SK-N-SH (cell line): ENCODE measurements at regions not wholly inside any gene's neighbourhood (a gene's known extent, or its start where the extent isn't known, plus 50 kb on each side); places are given as distances from the start of the nearest gene placed in this dataset.

ENCODE experiments used
- CTCF ChIA-PET: fragments of 300-600, 350-600 bp; formaldehyde crosslinking; extraction: SDS; loops from one replicate; lab custom pipeline; 2021; lab: Yijun Ruan, JAX
- POLR2A ChIA-PET: fragments of 350-600 bp; sonication (Branson Sonifier 250); formaldehyde crosslinking; extraction: SDS; loops from one replicate; lab custom pipeline; 2020; ENCODE audit warnings: antibody characterized with exemption, inconsistent platforms; lab: Yijun Ruan, JAX
- DNase-seq: peaks from one replicate; pipeline ENCODE4 v3.0.0; 2012
- H2AFZ ChIP-seq: fragments of 200-600 bp; sonication (generic); 2 replicates; pipeline ENCODE4 v1.8.1; 2016; ENCODE audit warnings: antibody characterized with exemption, mild to moderate bottlenecking, low read depth
- H3F3A ChIP-seq: fragments of 200-600 bp; sonication (generic); replicated peaks from 2 replicates; pipeline ENCODE3; 2016; ENCODE audit warnings: antibody characterized with exemption, mild to moderate bottlenecking; ENCODE audit not compliant: insufficient read depth
- H3K27ac ChIP-seq, 2 experiments: fragments of 200-500 bp in 1 of 2; fragments of 200-600 bp in 1 of 2; sonication (Bioruptor generic) in 1 of 2; sonication (generic), shearing (Covaris generic) in 1 of 2; 2 replicates each; pipeline versions ENCODE4 v1.5.1 to v1.6.1; 2014 to 2016; ENCODE audit warnings: low read depth in 2 of 2, inconsistent platforms in 1 of 2, low read length in 1 of 2, mild to moderate bottlenecking in 1 of 2, mixed read lengths in 1 of 2
- H3K27me3 ChIP-seq: fragments of 200-600 bp; sonication (generic), shearing (Covaris generic); 2 replicates; pipeline ENCODE4 v1.6.1; 2016; ENCODE audit warnings: mixed run types; ENCODE audit not compliant: insufficient read depth
- H3K36me3 ChIP-seq, 2 experiments: fragments of 200-500 bp in 1 of 2; fragments of 200-600 bp in 1 of 2; sonication (Bioruptor generic) in 1 of 2; sonication (generic) in 1 of 2; replicated peaks in 1 of 2; 2 replicates each; pipeline versions ENCODE3 to v1.5.1; 2014 to 2016; ENCODE audit warnings: low read length in 1 of 2, mild to moderate bottlenecking in 1 of 2; ENCODE audit not compliant: insufficient read depth in 2 of 2, control insufficient read depth in 1 of 2
- H3K4me1 ChIP-seq, 2 experiments: fragments of 200-500 bp in 1 of 2; fragments of 200-600 bp in 1 of 2; sonication (Bioruptor generic) in 1 of 2; sonication (generic), shearing (Covaris generic) in 1 of 2; 2 replicates each; pipeline versions ENCODE4 v1.5.1 to v1.6.1; 2014 to 2016; ENCODE audit warnings: low read depth in 1 of 2, low read length in 1 of 2, mixed run types in 1 of 2; ENCODE audit not compliant: insufficient read depth in 2 of 2, control insufficient read depth in 1 of 2
- H3K4me2 ChIP-seq: fragments of 200-600 bp; sonication (generic), shearing (Covaris generic); 2 replicates; pipeline ENCODE4 v1.6.1; 2017; ENCODE audit warnings: mixed run types
- H3K4me3 ChIP-seq, 2 experiments: fragments of 200-500 bp in 1 of 2; fragments of 200-600 bp in 1 of 2; sonication (Bioruptor generic) in 1 of 2; sonication (generic), shearing (Covaris generic) in 1 of 2; 2 replicates each; pipeline versions ENCODE4 v1.5.1 to v1.8.1; 2014 to 2016; ENCODE audit warnings: low read depth in 2 of 2, inconsistent platforms in 1 of 2, low read length in 1 of 2, mild to moderate bottlenecking in 1 of 2, mixed read lengths in 1 of 2, moderate library complexity in 1 of 2
- H3K79me2 ChIP-seq: fragments of 200-600 bp; sonication (generic); 2 replicates; pipeline ENCODE4 v1.8.1; 2017; ENCODE audit warnings: mild to moderate bottlenecking; ENCODE audit not compliant: insufficient read depth
- H3K9ac ChIP-seq: fragments of 200-600 bp; sonication (generic); 2 replicates; pipeline ENCODE4 v1.6.1; 2017; ENCODE audit warnings: mixed run types
- H3K9me2 ChIP-seq: fragments of 200-600 bp; sonication (generic); 2 replicates; pipeline ENCODE4 v1.6.1; 2017; ENCODE audit warnings: mixed run types
- H3K9me3 ChIP-seq: fragments of 200-600 bp; sonication (generic); 2 replicates; pipeline ENCODE4 v1.6.1; 2017; ENCODE audit warnings: mixed run types, mild to moderate bottlenecking, moderate library complexity
- H4K20me1 ChIP-seq: fragments of 200-600 bp; sonication (generic); 2 replicates; pipeline ENCODE4 v1.6.1; 2017; ENCODE audit warnings: mild to moderate bottlenecking, mixed run types; ENCODE audit not compliant: insufficient read depth
- CHD2 ChIP-seq: fragments of 150-350 bp; IDR thresholded peaks from 2 replicates; pipeline ENCODE4 v1.6.1; 2018; ENCODE audit warnings: low read length; ENCODE audit not compliant: partially characterized antibody
- CTCF ChIP-seq: fragments of 200-600 bp; sonication (generic); IDR thresholded peaks from 2 replicates; pipeline ENCODE4 v1.6.1; 2017; ENCODE audit warnings: antibody characterized with exemption, mild to moderate bottlenecking, moderate library complexity
- EP300 ChIP-seq, 2 experiments: IDR thresholded peaks; 2 replicates each; pipeline versions ENCODE4 v1.4.0 to v1.6.1; 2012; ENCODE audit warnings: borderline replicate concordance in 1 of 2, low read depth in 1 of 2, low read length in 1 of 2
- EZH2phosphoT487 ChIP-seq: fragments of 200-600 bp; sonication (generic); IDR thresholded peaks from 2 replicates; pipeline ENCODE4 v1.6.1; 2017; ENCODE audit warnings: low read depth, mixed run types, mild to moderate bottlenecking, antibody characterized with exemption, moderate library complexity, borderline replicate concordance
- FOXJ3 ChIP-seq: sonication (generic); formaldehyde crosslinking; IDR thresholded peaks from 2 replicates; pipeline ENCODE4 v1.5.1; 2020; ENCODE audit warnings: mild to moderate bottlenecking, missing genetic modification reagents
- FOXM1 ChIP-seq: IDR thresholded peaks from 2 replicates; pipeline ENCODE4 v1.4.0; 2012; ENCODE audit warnings: low read depth, mild to moderate bottlenecking
- GATA2 ChIP-seq: sonication (generic); formaldehyde crosslinking; IDR thresholded peaks from 2 replicates; pipeline ENCODE4 v1.5.0; 2020; ENCODE audit warnings: mild to moderate bottlenecking, missing genetic modification reagents
- MXI1 ChIP-seq: IDR thresholded peaks from 2 replicates; pipeline ENCODE4 v1.6.1; 2012; ENCODE audit warnings: mild to moderate bottlenecking, low read depth, low read length, improper control_type of control experiment
- PBX3 ChIP-seq: IDR thresholded peaks from 2 replicates; pipeline ENCODE4; 2012
- POLR2AphosphoS5 ChIP-seq: IDR thresholded peaks from 2 replicates; pipeline ENCODE4 v1.6.1; 2012; ENCODE audit warnings: low read depth, low read length
- RCOR1 ChIP-seq: fragments of 150-350 bp; IDR thresholded peaks from 2 replicates; pipeline ENCODE4 v1.6.1; 2017; ENCODE audit warnings: antibody characterized with exemption, low read length
- REST ChIP-seq: IDR thresholded peaks from 2 replicates; pipeline ENCODE4 v1.6.1; 2012; ENCODE audit warnings: mild to moderate bottlenecking, low read depth, low read length, moderate library complexity
- RFX5 ChIP-seq: IDR thresholded peaks from 2 replicates; pipeline ENCODE4 v1.6.1; 2012; ENCODE audit warnings: mild to moderate bottlenecking, improper control_type of control experiment, low read length
- SIN3A ChIP-seq: IDR thresholded peaks from 2 replicates; pipeline ENCODE4 v1.6.1; 2012; ENCODE audit warnings: low read depth, mild to moderate bottlenecking, low read length, moderate library complexity, borderline replicate concordance
- TAF1 ChIP-seq: IDR thresholded peaks from 2 replicates; pipeline ENCODE4 v1.6.1; 2012; ENCODE audit warnings: low read depth, mild to moderate bottlenecking, low read length, moderate library complexity, borderline replicate concordance
- ZBTB33 ChIP-seq: IDR thresholded peaks from 2 replicates; pipeline ENCODE4 v1.4.0; 2012; ENCODE audit warnings: low read depth, borderline replicate concordance
- WGBS: methylation state at CpG from one replicate; pipeline ENCODE4 v1.1.6; 2017; ENCODE audit warnings: low lambda C conversion rate; 5-methylcytosine and 5-hydroxymethylcytosine counted together

GRCh38 chr16:5770118-5770517 lies 672.5 kb upstream of the EEF2KMT start:
- 21% methylated on average over 2 of the region's 2 CpGs for WGBS
- no peaks in the 10 kb centered on the region for H3K27me3 ChIP-seq
- no peak for DNase-seq
- H3K9me3 ChIP-seq, result no peaks in the 10 kb centered on the region
- H4K20me1 ChIP-seq, result no peaks in the 10 kb centered on the region
- no peaks in the 10 kb centered on the region for H3K4me1 ChIP-seq
- no peak overlapping the region for H3K4me3 ChIP-seq
- CTCF ChIA-PET, result no interaction called here
- no peak overlapping the region for H2AFZ ChIP-seq
- H3K79me2 ChIP-seq, result no peaks in the 10 kb centered on the region
- POLR2A ChIA-PET, result no interaction called here
- H3K4me2 ChIP-seq, result no peak overlapping the region
- H3K27ac ChIP-seq, result no peak overlapping the region
- no peaks in the 10 kb centered on the region for H3K9me2 ChIP-seq
- H3K9ac ChIP-seq, result no peak overlapping the region
- H3K36me3 ChIP-seq, result no peaks in the 10 kb centered on the region
- no peaks in the 10 kb centered on the region for H3F3A ChIP-seq
- TF ChIP-seq RFX5 (no peak), TAF1 (no peak), ZBTB33 (no peak), SIN3A (no peak), GATA2 (CRISPR knock-in tag) (no peak), CHD2 (no peak), EP300 (IDR thresholded peaks at IDR 0.05; ENCODE audit: borderline replicate concordance in 1 of 2, low read depth in 1 of 2, low read length in 1 of 2) (no peak), REST (no peak), POLR2AphosphoS5 (no peak)

- Histone ChIP-seq H3K36me3 (no peaks in the 10 kb centered on the region), H4K20me1 (no peaks in the 10 kb centered on the region), H3K4me2 (no peak overlapping the region), H3K9me3 (no peaks in the 10 kb centered on the region), H2AFZ (no peak overlapping the region), H3K9me2 (no peaks in the 10 kb centered on the region), H3K27ac (no peak overlapping the region), H3F3A (no peaks in the 10 kb centered on the region), H3K27me3 (no peaks in the 10 kb centered on the region), H3K4me1 (no peaks in the 10 kb centered on the region), H3K9ac (no peak overlapping the region), H3K79me2 (no peaks in the 10 kb centered on the region), H3K4me3 (no peak overlapping the region)
- ChIA-PET POLR2A (no interaction called here), CTCF (no interaction called here)
- DNase-seq, result no peak
- 35% methylated on average over 5 of the region's 5 CpGs for WGBS
- no peak for TF ChIP-seq CTCF
- no peak for TF ChIP-seq RCOR1
- no peak for TF ChIP-seq POLR2AphosphoS5
- TF ChIP-seq PBX3, result no peak
- TF ChIP-seq SIN3A, result no peak
- no peak for TF ChIP-seq FOXJ3 (CRISPR knock-in tag)
- no peak for TF ChIP-seq EZH2phosphoT487
- no peak for TF ChIP-seq ZBTB33
- no peak for TF ChIP-seq FOXM1
- TF ChIP-seq TAF1, result no peak
- no peak for TF ChIP-seq EP300 (IDR thresholded peaks at IDR 0.05; ENCODE audit: borderline replicate concordance in 1 of 2, low read depth in 1 of 2, low read length in 1 of 2)
- no peak for TF ChIP-seq MXI1
- TF ChIP-seq CHD2, result no peak
Measured at GRCh38 chr16:5769513-5769912, 671.9 kb upstream of the EEF2KMT start.
